ENCODE measurements at regions not wholly inside any gene's neighbourhood (a gene's known extent, or its start where the extent isn't known, plus 50 kb on each side); places are given as distances from the start of the nearest gene placed in this dataset.

DNA sequence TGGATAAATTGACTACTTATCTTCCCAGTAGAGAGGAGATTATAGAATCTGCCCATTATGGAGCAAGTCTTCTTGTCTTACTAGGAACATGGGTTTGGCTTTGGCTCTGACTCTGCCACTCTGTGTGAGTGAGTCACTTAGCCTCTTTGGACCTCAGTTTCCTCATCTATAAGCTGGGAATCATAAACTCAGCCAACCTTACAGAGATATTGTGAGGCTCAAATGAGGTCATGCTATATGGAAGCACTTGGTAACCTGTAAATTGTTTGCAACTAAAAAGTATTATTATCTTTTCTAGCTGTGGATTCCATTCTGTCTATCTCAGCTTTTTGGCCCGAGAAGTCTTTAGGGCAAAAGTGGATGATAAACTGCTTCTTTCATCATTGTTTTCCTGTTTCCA lies 186.8 kb upstream of the TSC22D1 start:
- no peak for DNase-seq (ENCODE audit: low spot score)
- Histone ChIP-seq H3K27me3 (ENCODE audit: control insufficient read depth in 4 of 4, insufficient read depth in 4 of 4, low read length in 3 of 4) (no peaks in the 10 kb centered on the region), H3K4me3 (ENCODE audit: low read depth in 1 of 3, low read length in 3 of 3) (no peak overlapping the region), H3K9me3 (ENCODE audit: control insufficient read depth in 4 of 4, low read length in 3 of 4) (no peaks in the 10 kb centered on the region), H3K27ac (ENCODE audit: low read depth in 1 of 2, low read length in 2 of 2) (no peak overlapping the region), H3K4me1 (ENCODE audit: control insufficient read depth in 4 of 4, insufficient read depth in 4 of 4, low read length in 3 of 4) (no peaks in the 10 kb centered on the region), H3K9ac (ENCODE audit: low read depth in 1 of 2, low read length in 2 of 2) (no peak overlapping the region), H3K36me3 (ENCODE audit: control insufficient read depth in 4 of 4, insufficient read depth in 3 of 4, low read depth in 1 of 4, low read length in 3 of 4) (no peaks in the 10 kb centered on the region)
- WGBS: 88% methylated on average over 1 of the region's 1 CpG
- TF ChIP-seq NR2F2 (IDR thresholded peaks at IDR 0.05): no peak
- TF ChIP-seq, protein P1, sequence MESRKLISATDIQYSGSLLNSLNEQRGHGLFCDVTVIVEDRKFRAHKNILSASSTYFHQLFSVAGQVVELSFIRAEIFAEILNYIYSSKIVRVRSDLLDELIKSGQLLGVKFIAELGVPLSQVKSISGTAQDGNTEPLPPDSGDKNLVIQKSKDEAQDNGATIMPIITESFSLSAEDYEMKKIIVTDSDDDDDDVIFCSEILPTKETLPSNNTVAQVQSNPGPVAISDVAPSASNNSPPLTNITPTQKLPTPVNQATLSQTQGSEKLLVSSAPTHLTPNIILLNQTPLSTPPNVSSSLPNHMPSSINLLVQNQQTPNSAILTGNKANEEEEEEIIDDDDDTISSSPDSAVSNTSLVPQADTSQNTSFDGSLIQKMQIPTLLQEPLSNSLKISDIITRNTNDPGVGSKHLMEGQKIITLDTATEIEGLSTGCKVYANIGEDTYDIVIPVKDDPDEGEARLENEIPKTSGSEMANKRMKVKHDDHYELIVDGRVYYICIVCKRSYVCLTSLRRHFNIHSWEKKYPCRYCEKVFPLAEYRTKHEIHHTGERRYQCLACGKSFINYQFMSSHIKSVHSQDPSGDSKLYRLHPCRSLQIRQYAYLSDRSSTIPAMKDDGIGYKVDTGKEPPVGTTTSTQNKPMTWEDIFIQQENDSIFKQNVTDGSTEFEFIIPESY (IDR thresholded peaks at IDR 0.05): no peak
- TF ChIP-seq, protein P2, sequence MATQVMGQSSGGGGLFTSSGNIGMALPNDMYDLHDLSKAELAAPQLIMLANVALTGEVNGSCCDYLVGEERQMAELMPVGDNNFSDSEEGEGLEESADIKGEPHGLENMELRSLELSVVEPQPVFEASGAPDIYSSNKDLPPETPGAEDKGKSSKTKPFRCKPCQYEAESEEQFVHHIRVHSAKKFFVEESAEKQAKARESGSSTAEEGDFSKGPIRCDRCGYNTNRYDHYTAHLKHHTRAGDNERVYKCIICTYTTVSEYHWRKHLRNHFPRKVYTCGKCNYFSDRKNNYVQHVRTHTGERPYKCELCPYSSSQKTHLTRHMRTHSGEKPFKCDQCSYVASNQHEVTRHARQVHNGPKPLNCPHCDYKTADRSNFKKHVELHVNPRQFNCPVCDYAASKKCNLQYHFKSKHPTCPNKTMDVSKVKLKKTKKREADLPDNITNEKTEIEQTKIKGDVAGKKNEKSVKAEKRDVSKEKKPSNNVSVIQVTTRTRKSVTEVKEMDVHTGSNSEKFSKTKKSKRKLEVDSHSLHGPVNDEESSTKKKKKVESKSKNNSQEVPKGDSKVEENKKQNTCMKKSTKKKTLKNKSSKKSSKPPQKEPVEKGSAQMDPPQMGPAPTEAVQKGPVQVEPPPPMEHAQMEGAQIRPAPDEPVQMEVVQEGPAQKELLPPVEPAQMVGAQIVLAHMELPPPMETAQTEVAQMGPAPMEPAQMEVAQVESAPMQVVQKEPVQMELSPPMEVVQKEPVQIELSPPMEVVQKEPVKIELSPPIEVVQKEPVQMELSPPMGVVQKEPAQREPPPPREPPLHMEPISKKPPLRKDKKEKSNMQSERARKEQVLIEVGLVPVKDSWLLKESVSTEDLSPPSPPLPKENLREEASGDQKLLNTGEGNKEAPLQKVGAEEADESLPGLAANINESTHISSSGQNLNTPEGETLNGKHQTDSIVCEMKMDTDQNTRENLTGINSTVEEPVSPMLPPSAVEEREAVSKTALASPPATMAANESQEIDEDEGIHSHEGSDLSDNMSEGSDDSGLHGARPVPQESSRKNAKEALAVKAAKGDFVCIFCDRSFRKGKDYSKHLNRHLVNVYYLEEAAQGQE (IDR thresholded peaks at IDR 0.05): no peak
- TF ChIP-seq GABPA (IDR thresholded peaks at IDR 0.05 in 1 of 2, conservative IDR thresholded peaks at IDR 0.05 in 1 of 2): no peak
- TF ChIP-seq CTCF (IDR thresholded peaks at IDR 0.05; ENCODE audit: low read depth, low read length, missing input control): no peak
- no peak for TF ChIP-seq EGR1 (IDR thresholded peaks at IDR 0.05; ENCODE audit: low read depth in 2 of 2)
- no peak for TF ChIP-seq SP1 (IDR thresholded peaks at IDR 0.05)
- no peak for TF ChIP-seq FOXA2 (IDR thresholded peaks at IDR 0.05)
- TF ChIP-seq YY1 (IDR thresholded peaks at IDR 0.05): no peak
- TF ChIP-seq, protein P3, sequence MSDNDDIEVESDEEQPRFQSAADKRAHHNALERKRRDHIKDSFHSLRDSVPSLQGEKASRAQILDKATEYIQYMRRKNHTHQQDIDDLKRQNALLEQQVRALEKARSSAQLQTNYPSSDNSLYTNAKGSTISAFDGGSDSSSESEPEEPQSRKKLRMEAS (IDR thresholded peaks at IDR 0.05): no peak
- no peak for TF ChIP-seq JUND (IDR thresholded peaks at IDR 0.05)
- no peak for TF ChIP-seq TAF1 (conservative IDR thresholded peaks at IDR 0.05)
- no peak for TF ChIP-seq HNF4G (IDR thresholded peaks at IDR 0.05)
- TF ChIP-seq, protein P4, sequence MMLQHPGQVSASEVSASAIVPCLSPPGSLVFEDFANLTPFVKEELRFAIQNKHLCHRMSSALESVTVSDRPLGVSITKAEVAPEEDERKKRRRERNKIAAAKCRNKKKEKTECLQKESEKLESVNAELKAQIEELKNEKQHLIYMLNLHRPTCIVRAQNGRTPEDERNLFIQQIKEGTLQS (IDR thresholded peaks at IDR 0.05): no peak
- TF ChIP-seq HNF4A (conservative IDR thresholded peaks at IDR 0.05): no peak
- no peak for TF ChIP-seq FOXA1 (IDR thresholded peaks at IDR 0.05)
- TF ChIP-seq RAD21 (IDR thresholded peaks at IDR 0.05): no peak
- no peak for TF ChIP-seq RXRA (IDR thresholded peaks at IDR 0.05)

Measured in liver (tissue), 8 donors.